OCI-LY3 (cell line): ENCODE measurements at regions not wholly inside any gene's neighbourhood (a gene's known extent, or its start where the extent isn't known, plus 50 kb on each side); places are given as distances from the start of the nearest gene placed in this dataset.

Experiments
- EZH2phosphoT487 ChIP-seq: fragments of 200-600 bp; shearing (Covaris generic); IDR thresholded peaks from 2 replicates; pipeline ENCODE4 v1.6.1; 2018; ENCODE audit warnings: antibody characterized with exemption, mixed run types, low read depth
- TF ChIP-seq, protein P1 (sequence below): fragments of 200-600, 300-600 bp; sonication (generic); IDR thresholded peaks from 2 replicates; pipeline ENCODE4 v1.5.1; 2014; ENCODE audit warnings: antibody characterized with exemption, low read length, low read depth

DNA sequence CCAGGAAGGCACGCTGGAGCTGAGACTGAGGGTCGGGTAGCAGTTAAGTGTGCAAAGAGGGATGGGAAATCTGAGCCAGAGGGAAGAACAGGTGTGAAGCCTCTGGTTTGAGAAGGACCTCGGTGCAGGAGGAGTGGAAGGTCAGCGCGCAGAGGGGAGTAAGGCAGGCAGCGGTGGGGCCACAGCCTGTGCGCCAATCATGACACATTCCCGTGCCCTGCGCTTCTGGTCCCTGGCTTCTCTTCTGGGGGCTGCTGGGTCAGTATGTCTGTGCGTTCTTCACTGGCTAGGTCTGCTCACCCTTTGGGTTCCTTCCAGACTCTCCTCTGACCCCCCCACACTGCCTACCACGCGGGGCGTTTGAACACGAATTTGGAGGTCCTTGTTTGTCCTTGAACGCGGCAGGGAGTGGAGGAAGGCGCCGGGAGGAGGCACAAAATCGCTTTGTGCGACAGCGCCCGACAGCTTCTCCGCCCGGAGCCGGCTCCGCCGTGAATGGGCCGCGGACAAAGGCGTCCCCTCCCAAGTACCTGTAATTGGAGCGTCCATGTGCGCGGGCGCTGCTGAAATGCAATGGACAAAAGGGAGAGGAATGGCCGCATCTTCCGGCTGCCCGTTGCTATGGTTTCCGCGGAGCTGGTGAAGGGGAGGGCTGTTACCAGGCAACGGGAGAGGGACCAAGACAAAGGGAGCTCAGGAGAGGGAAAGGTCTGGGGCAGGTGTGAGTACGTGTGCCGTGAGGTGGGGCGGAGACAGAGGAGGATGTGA lies 207.2 kb upstream of the SRRM4 start:
- TF ChIP-seq, protein P1, sequence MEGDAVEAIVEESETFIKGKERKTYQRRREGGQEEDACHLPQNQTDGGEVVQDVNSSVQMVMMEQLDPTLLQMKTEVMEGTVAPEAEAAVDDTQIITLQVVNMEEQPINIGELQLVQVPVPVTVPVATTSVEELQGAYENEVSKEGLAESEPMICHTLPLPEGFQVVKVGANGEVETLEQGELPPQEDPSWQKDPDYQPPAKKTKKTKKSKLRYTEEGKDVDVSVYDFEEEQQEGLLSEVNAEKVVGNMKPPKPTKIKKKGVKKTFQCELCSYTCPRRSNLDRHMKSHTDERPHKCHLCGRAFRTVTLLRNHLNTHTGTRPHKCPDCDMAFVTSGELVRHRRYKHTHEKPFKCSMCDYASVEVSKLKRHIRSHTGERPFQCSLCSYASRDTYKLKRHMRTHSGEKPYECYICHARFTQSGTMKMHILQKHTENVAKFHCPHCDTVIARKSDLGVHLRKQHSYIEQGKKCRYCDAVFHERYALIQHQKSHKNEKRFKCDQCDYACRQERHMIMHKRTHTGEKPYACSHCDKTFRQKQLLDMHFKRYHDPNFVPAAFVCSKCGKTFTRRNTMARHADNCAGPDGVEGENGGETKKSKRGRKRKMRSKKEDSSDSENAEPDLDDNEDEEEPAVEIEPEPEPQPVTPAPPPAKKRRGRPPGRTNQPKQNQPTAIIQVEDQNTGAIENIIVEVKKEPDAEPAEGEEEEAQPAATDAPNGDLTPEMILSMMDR, result no peak
- no peak for TF ChIP-seq EZH2phosphoT487
